CD4-positive, alpha-beta T cell (primary cell): ENCODE measurements at regions not wholly inside any gene's neighbourhood (a gene's known extent, or its start where the extent isn't known, plus 50 kb on each side); places are given as distances from the start of the nearest gene placed in this dataset.

ENCODE experiments used
- ATAC-seq: fragments of 200-7000 bp; cut with Tn5 transposase; one replicate; pipeline ENCODE4 v1.10.0; 2022; ENCODE audit warnings: mild to moderate bottlenecking; ENCODE audit not compliant: poor library complexity
- CTCF ChIA-PET: fragments of 350-600 bp; sonication (Branson Sonifier 250); formaldehyde crosslinking; loops from one replicate; lab custom pipeline; 2021; ENCODE audit warnings: antibody characterized with exemption, inconsistent platforms; lab: Charles Lee
- POLR2A ChIA-PET: fragments of 350-600 bp; sonication (Branson Sonifier 250); formaldehyde crosslinking; loops from one replicate; lab custom pipeline; 2021; ENCODE audit warnings: antibody characterized with exemption, inconsistent platforms; lab: Charles Lee
- DNase-seq, 14 experiments: peaks; one replicate each; pipeline ENCODE4 v3.0.0-alpha.2; 2013 to 2020; ENCODE audit warnings: mixed read lengths in 2 of 14
- H3K27ac ChIP-seq, 2 donors: one replicate each; pipeline versions ENCODE4 v1.5.1 to v1.7.0; 2013; ENCODE audit warnings: low read length in 2 of 2, low read depth in 1 of 2, mild to moderate bottlenecking in 1 of 2
- H3K27me3 ChIP-seq, 2 experiments: 1 replicate in 1 of 2; 2 replicates in 1 of 2; pipeline versions ENCODE4 v1.6.1 to v1.7.0; 2013; ENCODE audit warnings: low read length in 2 of 2, control low read depth in 1 of 2, mild to moderate bottlenecking in 1 of 2, moderate library complexity in 1 of 2; ENCODE audit not compliant: insufficient read depth in 2 of 2, control insufficient read depth in 1 of 2
- H3K36me3 ChIP-seq: one replicate; pipeline ENCODE4 v1.6.1; 2013; ENCODE audit warnings: low read length, control low read depth; ENCODE audit not compliant: insufficient read depth
- H3K4me1 ChIP-seq: one replicate; pipeline ENCODE4 v1.6.1; 2013; ENCODE audit warnings: low read length, control low read depth; ENCODE audit not compliant: insufficient read depth
- H3K4me3 ChIP-seq: one replicate; pipeline ENCODE4 v1.5.1; 2013; ENCODE audit warnings: mild to moderate bottlenecking, low read length, moderate library complexity
- H3K9me3 ChIP-seq, 2 experiments: 1 replicate in 1 of 2; 2 replicates in 1 of 2; pipeline versions ENCODE4 v1.6.1 to v1.7.0; 2013; ENCODE audit warnings: low read length in 2 of 2, mild to moderate bottlenecking in 2 of 2, control low read depth in 1 of 2, moderate library complexity in 1 of 2; ENCODE audit not compliant: control insufficient read depth in 1 of 2, insufficient read depth in 1 of 2
- H3K27ac Mint-ChIP-seq: one replicate; pipeline ENCODE4 v1.8.0; 2020; ENCODE audit warnings: mixed read lengths
- H3K27me3 Mint-ChIP-seq: one replicate; pipeline ENCODE4 v1.8.0; 2021; ENCODE audit warnings: mixed read lengths
- H3K36me3 Mint-ChIP-seq: one replicate; pipeline ENCODE4 v1.8.0; 2021; ENCODE audit warnings: low read depth, mixed read lengths
- H3K4me1 Mint-ChIP-seq: one replicate; pipeline ENCODE4 v1.8.0; 2021; ENCODE audit warnings: low read depth, mixed read lengths
- H3K4me3 Mint-ChIP-seq: one replicate; pipeline ENCODE4 v1.8.0; 2020; ENCODE audit warnings: mild to moderate bottlenecking, mixed read lengths
- H3K9me3 Mint-ChIP-seq: one replicate; pipeline ENCODE4 v1.8.0; 2020; ENCODE audit warnings: mixed read lengths
- CTCF ChIP-seq: fragments of 200-600 bp; IDR thresholded peaks from one replicate; pipeline ENCODE4 v1.8.0; 2022; ENCODE audit warnings: antibody characterized with exemption, mild to moderate bottlenecking
- intact Hi-C, 2 experiments: fragments of 100-400 bp; cut with DNase I in 1 of 2; cut with micrococcal nuclease in 1 of 2; formaldehyde crosslinking; loops; one replicate each; pipeline versions ENCODE4 v1.15.1 to v1.9.0; 2023 to 2025; cut with DNase I, micrococcal nuclease

DNA sequence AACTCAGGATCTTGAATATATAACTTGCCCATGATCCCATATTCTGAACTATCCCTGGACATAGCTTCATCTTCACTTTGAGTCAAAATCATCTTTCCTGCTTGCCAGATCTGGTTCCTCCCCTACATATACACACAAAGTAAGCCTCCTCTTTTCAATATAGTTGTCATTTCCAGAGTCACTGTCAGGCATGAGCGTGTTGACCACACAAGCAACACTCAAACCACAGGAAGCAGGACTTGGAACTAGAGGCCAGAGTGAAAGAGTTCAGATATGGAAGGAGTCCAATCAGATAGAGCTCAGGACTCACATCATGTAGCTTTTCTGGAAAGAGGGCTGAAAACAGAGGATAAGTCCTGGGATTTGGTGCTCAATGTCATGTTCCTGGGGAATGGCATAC lies 1140.6 kb downstream of the BCL11B start:
- intact Hi-C loops: loop anchor here in 1 of 2 experiments (10.0 kb wide), 1 partner anchor 947 kb away; no protein-coding TSS in a partner anchor

GRCh38 chr14:98133806-98134205 lies 1138.2 kb downstream of the BCL11B start:
- Mint-ChIP-seq H3K27ac (peak overlapping the region; percentile 92), H3K36me3 (peaks cover 6% of the 10 kb centered on the region), H3K9me3 (no peaks in the 10 kb centered on the region), H3K4me3 (no peak overlapping the region), H3K27me3 (no peaks in the 10 kb centered on the region), H3K4me1 (peaks cover 73% of the 10 kb centered on the region)
- Histone ChIP-seq H3K27ac (no peak overlapping the region), H3K36me3 (no peaks in the 10 kb centered on the region), H3K9me3 (no peaks in the 10 kb centered on the region), H3K4me1 (peaks cover 34% of the 10 kb centered on the region), H3K4me3 (no peak overlapping the region), H3K27me3 (no peaks in the 10 kb centered on the region)
- no peak for TF ChIP-seq CTCF
- ChIA-PET CTCF (no interaction called here), POLR2A (interaction anchor here (9.7 to 12.0 kb wide), 2 partner anchors 54 to 156 kb away, joined by 167 to 324 read pairs; no protein-coding TSS in a partner anchor)
- ATAC-seq: no peak
- intact Hi-C loops: loop anchor here in 1 of 2 experiments (10.0 kb wide), 1 partner anchor 949 kb away; no protein-coding TSS in a partner anchor
- DNase-seq: no peak

More for the DNA sequence above, 1140.6 kb downstream of the BCL11B start:
- POLR2A ChIA-PET: interaction anchor here (1.1 kb wide), 1 partner anchor 153 kb away, joined by 8 read pairs; no protein-coding TSS in a partner anchor
- no peaks in the 10 kb centered on the region for H3K36me3 Mint-ChIP-seq
- peaks cover 17% of the 10 kb centered on the region for H3K4me1 ChIP-seq
- no peak for ATAC-seq
- no peaks in the 10 kb centered on the region for H3K9me3 ChIP-seq
- H3K9me3 Mint-ChIP-seq: no peaks in the 10 kb centered on the region
- no peak for DNase-seq
- no peak overlapping the region for H3K27ac Mint-ChIP-seq
- H3K4me3 ChIP-seq: no peak overlapping the region
- no peak for TF ChIP-seq CTCF
- no peak overlapping the region for H3K27ac ChIP-seq
- no peaks in the 10 kb centered on the region for H3K27me3 Mint-ChIP-seq
- H3K4me1 Mint-ChIP-seq: peaks cover 49% of the 10 kb centered on the region
- CTCF ChIA-PET: interaction anchor here (1.8 kb wide), 1 partner anchor 1143 kb away, joined by 6 read pairs; no protein-coding TSS in a partner anchor
- H3K27me3 ChIP-seq: no peaks in the 10 kb centered on the region
- H3K4me3 Mint-ChIP-seq: no peak overlapping the region
- no peaks in the 10 kb centered on the region for H3K36me3 ChIP-seq

- H3K4me1 Mint-ChIP-seq: peaks cover 95% of the 10 kb centered on the region
- ChIA-PET POLR2A (interaction anchor here (0.6 to 12.0 kb wide), 33 partner anchors 19 to 1142 kb away, joined by 3 to 324 read pairs (median 5); partner anchors contain the start of gene BCL11B), CTCF (interaction anchor here (0.7 to 2.6 kb wide), 5 partner anchors 20 to 1136 kb away, joined by 3 to 8 read pairs (median 3); partner anchors contain the start of gene BCL11B)
- Histone ChIP-seq H3K36me3 (no peaks in the 10 kb centered on the region), H3K4me3 (peak overlapping the region; percentile 41), H3K27me3 (no peaks in the 10 kb centered on the region), H3K4me1 (peaks cover 52% of the 10 kb centered on the region), H3K27ac (peak overlapping the region; percentile 39 to 71), H3K9me3 (no peaks in the 10 kb centered on the region)
- peak in 11 of 14 experiments; percentile 10 to 64 (median 44) for DNase-seq
- H3K9me3 Mint-ChIP-seq: no peaks in the 10 kb centered on the region
- no peak for TF ChIP-seq CTCF
- H3K36me3 Mint-ChIP-seq: peaks cover 6% of the 10 kb centered on the region
- H3K4me3 Mint-ChIP-seq: peak overlapping the region; percentile 80
- ATAC-seq: peak; percentile 45
- no peaks in the 10 kb centered on the region for H3K27me3 Mint-ChIP-seq
- intact Hi-C loops: loop anchor here (2.0 to 10.0 kb wide), 7 partner anchors 56 to 1056 kb away; no protein-coding TSS in a partner anchor
- peak overlapping the region; percentile 92 for H3K27ac Mint-ChIP-seq
Measured at GRCh38 chr14:98136012-98136789, 1135.8 kb downstream of the BCL11B start.
